NCI-H1417 (cell line): ENCODE measurements at regions not wholly inside any gene's neighbourhood (a gene's known extent, or its start where the extent isn't known, plus 50 kb on each side); places are given as distances from the start of the nearest gene placed in this dataset.
"Not testable (repeated sequence)": the region's sequence is repeated elsewhere in the genome, so short reads cannot be mapped to it uniquely, and the experiment has no call there.

ENCODE experiments used
- DNase-seq, 3 experiments: peaks; one replicate each; lab custom pipeline; 2025; lab: John Stamatoyannopoulos, UW

DNA sequence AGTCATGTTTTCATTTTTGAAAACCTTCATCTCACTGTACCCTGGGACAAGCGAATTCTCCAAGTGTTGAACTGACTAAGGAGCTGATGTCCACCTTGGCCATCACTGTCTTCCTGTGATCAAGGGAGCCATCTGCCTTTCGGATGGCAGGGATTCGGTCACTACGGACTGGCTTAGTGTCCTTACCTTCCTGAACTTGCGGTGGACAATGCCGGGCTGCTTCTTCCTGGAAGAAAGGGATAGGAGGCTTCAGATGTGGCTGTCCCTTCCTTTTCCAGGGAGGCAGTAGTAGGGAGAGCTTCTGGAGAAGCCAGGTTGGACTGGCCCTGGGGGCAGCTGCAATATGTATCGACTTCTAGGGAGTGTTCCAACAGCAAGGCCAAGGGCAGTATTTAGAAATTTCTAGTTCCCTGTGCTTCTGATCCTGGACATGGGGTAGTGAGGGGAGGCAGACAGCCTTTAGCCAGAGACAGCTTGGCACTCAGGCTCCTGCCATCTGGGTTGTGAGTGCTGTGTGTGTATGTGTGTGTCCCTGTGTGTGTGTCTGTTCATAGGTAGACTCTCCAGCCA, 114.6 kb downstream of the IER5 start:
- no peak for DNase-seq

DNA sequence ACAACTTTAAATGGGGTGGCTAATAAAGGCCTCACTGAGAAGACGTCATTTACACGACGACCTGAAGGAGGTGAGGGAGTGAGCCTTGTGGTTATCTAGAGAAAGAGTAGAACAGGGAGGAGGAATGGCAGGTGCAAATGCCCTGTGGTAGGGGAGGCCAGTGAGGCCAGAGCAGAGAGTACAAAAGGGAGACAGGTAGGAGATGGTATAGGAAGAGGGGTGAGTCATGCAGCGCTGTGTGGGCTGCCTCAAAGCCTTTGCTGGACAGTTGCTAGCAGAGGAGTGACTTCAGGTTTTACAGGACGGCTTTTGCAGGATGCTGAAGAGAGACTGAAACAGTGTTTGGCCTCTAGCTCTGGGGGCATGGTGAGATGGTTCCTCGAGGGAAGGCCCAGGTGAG, 116.0 kb downstream of the IER5 start:
- DNase-seq = no peak

DNA sequence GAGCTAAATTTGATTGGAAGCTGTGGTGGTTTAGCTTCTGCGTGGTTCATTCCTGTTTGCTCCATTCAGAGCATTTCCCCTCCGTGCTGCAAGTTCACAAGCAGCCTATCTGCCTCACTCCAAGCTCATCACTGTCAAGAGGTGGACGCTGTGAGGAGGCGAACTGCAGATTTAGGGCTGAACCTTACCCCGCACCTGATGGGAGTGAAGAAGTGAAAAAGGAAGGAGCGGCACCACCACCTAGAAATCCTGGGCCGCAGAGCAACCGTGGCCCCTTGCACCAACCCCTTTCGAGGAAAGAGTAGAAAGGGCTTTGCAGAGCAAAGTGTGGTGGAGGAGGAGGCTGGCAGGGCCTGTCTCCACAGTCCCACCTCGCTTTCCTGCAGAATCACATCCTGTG, 117.4 kb downstream of the IER5 start:
- no peak for DNase-seq

DNA sequence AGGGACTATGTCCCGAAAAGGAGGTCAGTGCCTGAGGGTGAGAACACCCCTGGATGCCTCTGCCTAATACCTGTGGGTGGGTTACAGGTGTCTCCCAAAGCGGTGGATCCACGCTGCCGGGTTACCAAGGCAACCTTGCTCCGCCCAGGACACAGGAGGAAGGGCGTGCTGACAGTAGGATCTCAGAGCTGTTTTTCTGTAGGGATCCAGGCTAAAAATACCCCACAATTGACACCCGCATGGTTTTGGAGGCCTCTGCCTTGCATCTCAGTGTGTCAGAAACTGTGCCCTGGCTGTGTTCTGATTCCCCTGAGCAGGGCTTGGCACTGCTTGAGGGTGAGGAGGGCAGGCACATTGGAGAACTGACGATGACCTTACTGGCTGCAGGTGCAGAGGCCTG, 118.0 kb downstream of the IER5 start:
- no peak for DNase-seq

DNA sequence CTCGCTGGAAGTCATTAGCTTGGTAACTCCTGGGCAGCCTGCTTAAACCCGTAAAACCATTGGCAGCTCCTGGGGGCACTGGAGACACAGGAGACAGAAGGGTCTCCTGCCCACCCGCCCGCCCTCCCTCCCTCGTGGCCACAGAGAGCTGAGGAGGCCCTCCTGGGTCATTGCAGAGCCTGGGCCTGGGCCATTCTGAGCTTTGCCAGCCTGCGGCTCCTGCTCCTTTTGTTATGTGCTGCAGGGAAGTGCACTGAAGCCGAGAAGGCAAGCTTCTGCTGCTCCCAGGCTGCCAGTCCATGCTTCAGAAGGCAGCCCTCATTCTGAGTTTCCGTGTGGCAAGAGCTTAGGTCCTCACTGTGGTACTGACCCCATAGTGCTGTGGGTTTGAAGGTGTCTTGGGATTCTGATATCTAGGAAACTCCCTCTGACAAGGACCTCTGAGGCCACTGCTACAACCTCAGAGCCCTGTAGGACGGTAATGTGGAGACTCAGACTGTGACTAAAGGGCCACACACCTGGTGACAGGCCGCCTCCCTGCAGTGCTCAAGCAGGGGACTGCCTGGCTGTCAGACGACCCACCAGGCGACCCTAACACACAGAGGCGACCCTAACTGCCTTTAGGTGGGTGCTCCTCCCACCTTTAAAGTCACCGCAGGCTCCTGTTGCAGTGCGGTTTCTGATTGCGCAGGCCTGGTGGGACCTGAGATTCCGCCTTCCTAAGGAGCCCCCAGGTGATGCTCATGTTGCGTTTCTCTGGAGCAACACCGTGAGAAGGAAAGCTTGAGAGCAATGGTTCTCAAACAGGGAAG, 118.7 kb downstream of the IER5 start:
- DNase-seq = no peak

DNA sequence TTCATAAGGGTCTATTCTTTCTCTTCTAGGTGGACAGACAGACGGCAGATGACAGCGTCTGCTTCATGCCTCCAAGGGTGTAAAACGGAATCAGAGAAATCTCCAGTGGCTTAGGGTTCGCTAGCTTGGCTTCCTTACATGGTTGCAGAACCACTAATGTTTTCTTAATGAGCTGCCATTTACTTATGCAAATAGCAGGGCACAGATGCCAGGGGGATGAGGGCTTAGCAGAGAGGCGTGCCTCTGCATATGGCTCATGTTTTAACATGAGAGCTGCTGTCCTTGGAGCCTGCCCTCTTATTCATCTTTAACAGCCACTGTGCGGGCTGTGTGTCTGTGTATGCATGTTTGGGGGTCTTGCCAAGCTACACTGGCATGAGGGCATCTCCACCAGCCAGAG, 119.6 kb downstream of the IER5 start:
- DNase-seq = no peak

DNA sequence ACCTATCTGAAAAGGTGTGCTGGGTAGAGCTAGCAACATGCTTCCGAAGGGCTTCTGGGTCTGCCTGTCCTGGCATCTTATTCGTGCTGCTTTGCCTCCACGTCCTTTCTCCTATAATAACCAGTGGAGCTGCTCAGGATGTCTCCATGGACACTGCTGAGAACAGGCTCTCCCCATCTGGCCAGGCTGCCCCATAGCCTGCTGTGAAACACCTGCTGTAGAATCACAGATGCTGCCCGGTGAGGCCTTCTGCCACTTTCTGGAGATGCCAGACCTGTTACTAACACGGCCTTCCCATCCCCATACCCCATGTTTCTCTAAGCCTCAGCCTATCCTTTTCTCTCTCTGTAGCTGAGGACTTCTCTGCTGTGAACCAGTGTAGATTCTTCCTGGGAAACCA, 120.5 kb downstream of the IER5 start:
- peak in 2 of 3 experiments; percentile 48 to 76 for DNase-seq

DNA sequence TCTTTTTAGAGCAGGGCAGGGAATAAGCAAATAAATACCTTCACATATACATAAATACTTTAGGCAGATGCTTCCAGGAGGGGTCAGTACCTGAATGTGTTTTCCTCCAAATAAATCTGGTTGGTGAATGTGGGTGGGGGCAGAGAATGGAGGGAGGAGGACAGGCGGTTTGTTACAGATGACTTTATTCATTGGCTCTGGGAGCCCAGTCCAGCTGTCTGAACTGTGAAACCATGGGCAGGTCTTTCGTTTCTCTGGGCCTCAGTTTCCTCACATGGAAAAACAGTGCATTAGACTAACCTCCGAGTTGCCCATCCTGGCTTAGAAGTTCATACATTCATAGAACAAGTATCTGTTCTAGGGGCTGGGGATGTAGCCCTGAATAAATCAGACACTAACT, 124.6 kb downstream of the IER5 start:
- no peak for DNase-seq

DNA sequence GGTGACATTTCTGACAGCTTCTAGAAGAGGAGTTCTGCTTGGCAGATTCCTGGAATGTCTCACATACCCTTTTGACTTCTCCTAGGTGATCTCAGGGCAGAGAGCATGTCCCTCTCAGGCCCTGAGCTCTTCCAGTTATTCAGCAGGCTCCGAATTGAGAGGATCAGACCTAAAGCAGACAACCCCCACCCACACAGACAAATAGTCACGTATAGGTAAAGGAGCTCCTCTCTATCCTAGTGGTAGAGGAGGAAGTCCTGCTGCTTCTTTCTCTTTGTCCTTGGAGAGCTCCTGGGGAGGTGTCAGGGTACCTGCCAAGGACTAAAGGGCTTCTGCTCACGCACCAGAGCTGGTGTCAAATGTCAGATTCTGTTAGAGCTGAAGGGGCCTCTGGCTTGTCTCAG, 128.1 kb downstream of the IER5 start:
- no peak for DNase-seq

DNA sequence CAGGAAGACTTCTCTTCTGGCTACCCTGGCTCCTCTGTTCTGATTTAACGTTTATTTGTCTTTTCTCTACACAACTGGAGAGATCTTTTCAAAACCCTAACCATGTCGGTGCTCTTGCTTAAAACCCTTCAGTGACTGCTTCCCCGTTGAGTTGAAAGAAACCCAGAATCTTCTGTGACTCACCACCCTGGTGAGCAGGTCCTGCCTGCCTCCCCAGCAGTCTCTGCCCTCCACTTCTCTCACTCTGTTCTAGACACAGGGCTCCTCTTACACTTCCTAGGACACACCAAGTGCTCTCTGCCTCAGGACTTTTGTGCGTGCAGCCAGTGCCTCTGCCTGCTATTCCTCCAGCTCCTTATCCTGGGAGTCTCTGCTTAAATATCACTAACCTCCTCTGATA, 131.4 kb downstream of the IER5 start:
- no peak for DNase-seq

DNA sequence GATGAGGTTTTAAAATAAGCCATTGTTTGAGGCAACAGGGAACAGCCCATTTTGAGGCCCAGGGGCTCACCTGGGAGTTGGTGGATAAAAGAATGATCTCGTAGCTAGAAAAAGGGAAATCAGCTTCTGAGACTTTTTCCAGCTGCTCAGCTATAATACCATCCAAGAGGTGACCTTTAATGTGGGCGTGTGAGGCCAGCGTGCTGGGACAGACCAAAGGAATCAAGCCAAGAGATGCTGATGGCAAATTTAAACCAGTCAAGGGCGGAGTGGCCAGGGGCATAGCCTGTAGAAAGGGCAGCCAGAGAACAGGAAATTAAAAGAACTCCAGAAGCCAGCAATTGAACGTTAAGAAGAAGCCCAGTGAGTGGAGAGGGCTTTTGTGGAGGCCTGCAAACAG, 132.6 kb downstream of the IER5 start:
- no peak for DNase-seq

DNA sequence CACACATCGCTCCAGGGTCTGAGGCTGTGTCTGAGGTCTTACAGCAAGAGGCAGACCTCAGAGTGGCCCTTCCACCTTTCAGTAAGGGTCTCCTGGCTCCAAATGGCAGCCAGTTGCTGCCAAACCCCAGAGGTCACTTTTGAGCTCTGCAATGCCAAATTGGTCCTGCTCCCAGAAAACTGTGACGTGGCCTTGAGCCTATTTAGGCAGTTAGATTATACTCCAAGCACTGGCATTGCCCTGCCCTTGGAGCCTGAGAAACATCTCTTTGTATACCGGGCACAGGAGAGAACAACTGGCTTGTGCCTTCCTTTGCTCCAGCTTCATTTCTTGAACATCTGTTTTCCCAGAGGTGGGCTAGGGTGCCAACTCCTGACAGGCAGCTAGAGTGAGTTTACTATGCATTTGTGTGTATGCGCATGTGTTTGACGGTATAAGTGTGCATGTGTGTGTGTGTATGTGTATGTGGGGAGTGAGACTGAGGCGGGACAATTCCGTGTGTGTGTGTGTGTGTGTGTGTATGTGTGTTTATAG, 134.5 kb downstream of the IER5 start:
- DNase-seq = no peak

DNA sequence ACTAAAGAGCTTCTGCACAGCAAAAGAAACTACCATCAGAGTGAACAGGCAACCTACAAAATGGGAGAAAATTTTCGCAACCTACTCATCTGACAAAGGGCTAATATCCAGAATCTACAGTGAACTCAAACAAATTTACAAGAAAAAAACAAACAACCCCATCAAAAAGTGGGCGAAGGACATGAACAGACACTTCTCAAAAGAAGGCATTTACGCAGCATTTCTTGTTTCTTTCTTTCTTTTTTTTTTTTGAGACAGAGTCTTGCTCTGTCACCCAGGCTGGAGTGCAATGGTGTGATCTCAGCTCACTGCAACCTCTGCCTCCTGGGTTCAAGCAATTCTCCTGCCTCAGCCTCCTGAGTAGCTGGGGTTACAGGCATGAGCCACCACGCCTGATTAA, 138.2 kb downstream of the IER5 start:
- DNase-seq = not testable (repeated sequence)

DNA sequence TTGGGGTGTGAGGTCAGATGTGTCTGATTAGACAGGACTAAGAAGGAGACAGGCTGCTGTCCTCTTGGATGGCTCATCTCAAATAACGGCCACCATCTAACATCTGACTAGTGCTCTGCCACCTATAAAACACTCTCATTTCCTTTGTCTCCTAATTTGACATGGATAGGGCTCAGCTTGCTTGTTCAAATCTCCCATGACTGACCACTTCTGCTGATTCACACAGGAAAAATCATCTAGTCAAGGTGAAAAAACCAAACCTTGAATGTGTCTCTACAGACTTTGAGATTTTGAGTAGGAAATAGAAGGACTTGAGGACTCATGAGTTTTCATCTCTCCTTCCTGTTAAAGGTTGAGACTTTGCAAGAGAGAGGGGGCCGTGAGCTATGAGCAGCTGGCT, 150.6 kb downstream of the IER5 start:
- no peak for DNase-seq

DNA sequence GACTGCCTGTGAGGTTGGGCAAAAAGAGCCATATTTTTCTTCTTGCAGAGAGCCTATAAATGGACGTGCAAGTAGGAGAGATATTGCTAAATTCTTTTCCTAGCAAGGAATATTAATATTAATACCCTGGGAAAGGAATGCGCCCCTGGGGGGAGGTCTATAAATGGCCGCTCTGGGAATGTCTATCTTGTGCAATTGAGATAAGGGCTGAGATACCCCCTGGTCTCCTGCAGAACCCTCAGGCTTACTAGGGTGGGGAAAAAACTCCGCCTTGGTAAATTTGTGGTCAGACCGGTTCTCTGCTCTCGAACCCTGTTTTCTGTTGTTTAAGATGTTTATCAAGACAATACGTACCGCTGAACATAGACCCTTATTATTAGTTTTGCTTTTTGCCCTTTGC, 157.8 kb downstream of the IER5 start:
- DNase-seq = not testable (repeated sequence)

DNA sequence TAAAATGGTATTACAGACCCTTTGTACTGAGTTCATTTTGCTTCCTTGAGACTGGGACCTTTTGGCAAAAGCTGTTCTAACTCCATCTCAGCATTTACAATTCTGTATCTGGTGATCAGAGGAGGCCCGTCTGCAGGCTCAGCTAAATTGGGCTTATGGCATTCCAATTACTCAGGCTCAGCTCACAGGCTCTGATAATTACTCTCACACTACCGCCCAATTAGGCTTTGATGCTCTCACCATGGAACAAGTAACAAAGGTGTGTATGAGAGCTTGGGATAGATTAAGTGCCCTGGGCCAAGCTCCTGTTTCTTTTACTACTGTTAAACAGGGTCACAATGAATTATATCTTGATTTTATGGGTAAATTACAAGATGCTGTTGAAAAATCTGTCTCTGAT, 159.9 kb downstream of the IER5 start:
- peak in 1 of 3 experiments; percentile 33 for DNase-seq

DNA sequence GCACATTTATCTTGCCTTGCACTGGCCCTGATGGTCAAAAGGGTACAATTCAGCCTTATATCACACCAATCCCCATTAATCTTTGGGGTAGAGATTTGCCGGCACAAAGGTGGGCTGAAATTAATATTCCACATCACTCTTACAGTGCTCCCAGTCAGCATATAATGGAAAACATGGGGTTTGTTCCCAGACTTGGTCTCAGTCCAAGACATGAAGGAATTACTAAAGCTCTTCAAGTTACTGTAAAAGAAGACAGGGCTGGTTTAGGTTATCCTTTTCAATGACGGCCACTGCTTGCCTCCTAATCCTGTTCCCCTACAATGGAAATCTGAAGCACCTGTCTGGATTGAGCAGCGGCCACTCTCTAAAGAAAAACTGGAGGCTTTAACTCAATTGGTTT, 160.7 kb downstream of the IER5 start:
- DNase-seq = no peak

DNA sequence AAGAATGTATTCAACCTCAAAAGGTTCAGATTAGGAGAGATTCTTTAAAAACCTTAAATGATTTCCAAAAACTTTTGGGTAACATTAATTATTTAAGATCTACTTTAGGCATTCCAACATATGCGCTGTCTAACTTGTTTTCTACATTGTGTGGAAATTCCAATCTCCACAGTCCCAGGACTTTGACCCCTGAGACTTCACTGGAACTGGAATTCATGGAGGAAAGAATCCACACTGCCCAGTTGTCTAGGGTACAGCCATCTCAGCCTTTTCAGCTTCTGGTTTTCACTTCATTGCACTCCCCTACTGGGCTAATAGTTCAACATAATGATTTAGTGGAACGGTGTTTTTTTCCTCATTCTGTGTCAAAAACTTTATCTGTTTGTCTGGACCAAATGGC, 161.5 kb downstream of the IER5 start:
- no peak for DNase-seq

DNA sequence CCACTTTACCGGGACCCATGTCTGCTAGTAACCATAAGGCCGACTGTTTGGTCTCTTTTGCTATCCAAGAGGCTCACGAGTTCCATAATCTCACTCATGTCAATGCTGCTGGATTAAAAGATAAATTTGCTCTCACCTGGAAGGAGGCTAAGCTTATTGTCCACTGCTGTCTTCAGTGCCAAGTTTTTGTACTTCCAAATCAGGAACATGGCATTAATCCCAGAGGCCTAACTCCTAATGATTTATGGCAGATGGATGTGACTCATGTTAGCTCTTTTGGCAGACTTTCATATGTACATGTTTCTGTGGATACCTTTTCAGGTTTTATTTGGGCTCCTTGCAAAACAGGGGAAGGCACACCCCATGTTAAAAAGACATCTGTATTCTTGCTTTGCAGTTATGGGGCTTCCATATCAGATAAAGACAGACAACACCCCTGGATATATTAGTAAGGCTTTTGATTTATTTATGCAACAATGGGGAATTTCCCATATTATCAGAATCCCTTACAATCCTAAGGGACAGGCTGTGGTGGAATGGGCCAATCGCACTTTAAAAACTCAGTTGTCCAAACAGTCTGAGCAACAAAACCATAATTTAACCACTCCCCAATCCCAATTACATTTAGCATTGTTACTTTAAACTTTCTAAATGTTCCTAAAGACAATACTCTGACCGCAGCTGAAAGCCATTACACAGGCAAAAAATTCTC, 162.7 kb downstream of the IER5 start:
- DNase-seq = peak in 2 of 3 experiments; percentile 9 to 29

DNA sequence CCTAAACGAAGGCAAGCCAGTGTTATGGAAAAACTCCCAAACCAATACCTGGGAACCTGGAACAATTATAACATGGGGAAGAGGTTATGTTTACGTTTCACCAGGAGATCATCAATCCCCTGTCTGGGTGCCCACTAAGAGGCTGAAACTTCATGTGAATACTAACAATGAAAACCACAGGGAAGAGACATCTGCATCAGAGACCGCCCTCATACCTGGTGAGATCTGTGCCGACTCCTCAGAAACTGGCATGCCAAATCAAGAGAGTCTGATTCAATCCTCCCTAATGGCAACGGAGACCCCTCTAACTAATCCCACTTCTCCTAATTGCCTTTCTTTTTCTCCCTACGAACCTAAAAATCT, 163.2 kb downstream of the IER5 start:
- DNase-seq = no peak

DNA sequence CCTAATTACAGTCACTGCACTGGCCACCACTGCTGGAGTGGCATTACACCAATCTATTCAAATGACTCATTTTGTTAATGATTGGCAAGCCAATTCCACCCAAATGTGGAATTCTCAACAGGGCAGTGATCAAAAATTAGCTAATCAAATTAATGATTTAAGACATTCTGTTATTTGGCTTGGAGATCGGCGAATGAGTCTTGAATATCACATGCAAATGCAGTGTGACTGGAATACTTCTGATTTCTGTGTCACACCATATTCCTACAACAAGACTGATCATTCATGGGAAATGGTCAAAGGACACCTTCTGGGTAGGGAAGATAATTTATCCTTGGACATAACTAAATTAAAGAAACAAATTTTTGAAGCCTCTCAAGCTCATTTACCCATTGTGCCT, 165.1 kb downstream of the IER5 start:
- not testable (repeated sequence) for DNase-seq

DNA sequence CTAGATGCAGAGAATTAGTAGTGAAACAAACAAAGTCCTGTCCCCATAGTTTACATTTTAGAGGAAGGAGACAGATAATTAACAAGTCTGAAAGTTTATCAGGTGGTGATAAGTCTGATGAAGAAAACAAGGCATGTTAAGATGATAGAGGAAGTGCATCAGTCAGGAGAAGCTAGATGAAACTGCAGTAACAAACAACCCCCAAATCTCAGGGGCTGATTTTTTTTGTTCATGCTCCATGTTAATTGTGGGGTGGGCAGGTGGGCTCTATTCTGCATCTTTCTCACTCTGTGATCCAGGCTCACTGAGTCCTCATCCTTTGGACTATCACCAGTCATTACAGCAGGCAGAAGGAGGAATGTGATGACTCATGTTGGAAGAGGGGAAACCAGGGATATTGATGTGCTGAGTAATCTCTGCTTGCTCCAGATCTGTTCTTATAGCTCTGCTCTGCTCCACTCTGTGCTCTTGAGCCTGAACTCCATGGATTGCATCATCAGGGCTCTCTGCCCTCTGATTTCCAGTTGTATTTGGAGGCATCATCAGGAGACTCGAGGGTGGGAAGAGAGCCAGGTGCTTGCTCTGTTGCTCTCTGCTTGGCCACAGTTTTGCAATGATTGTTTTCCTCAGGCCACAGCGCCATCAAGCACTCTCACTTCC, 166.9 kb downstream of the IER5 start:
- DNase-seq = no peak

DNA sequence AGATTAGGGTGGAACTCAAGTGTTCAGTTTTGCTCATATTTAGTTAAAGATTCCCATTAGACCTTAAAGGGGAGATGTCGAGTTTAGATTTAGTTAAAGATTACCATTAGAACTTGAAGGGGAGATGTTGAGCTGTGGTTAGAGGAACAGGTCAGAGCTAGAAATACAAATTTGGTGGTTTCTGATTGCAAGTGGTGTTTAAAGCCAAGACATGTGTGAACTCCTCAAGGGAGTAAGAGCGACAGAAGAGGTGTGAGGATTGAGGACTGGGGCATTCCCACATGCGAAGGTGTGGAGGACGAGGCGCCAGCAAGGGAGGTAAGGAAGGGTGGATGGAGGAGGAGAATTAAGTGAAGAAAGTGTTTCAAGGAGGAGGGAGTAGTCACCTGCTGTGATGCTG, 168.6 kb downstream of the IER5 start:
- no peak for DNase-seq
